DND-41 (cell line): ENCODE measurements at regions not wholly inside any gene's neighbourhood (a gene's known extent, or its start where the extent isn't known, plus 50 kb on each side); places are given as distances from the start of the nearest gene placed in this dataset.

Experiments used
- CTCF ChIP-seq: IDR thresholded peaks from 2 replicates; pipeline ENCODE4 v1.5.1; 2012; ENCODE audit warnings: borderline replicate concordance, low read length, moderate library complexity, mild to moderate bottlenecking; ENCODE audit not compliant: poor library complexity, severe bottlenecking; ENCODE audit errors: extremely low read depth
- EZH2 ChIP-seq: IDR thresholded peaks from 3 replicates; pipeline ENCODE4 v1.6.1; 2012; ENCODE audit warnings: borderline replicate concordance, low read depth, mild to moderate bottlenecking, moderate library complexity, low read length, inconsistent platforms; ENCODE audit not compliant: severe bottlenecking

DNA sequence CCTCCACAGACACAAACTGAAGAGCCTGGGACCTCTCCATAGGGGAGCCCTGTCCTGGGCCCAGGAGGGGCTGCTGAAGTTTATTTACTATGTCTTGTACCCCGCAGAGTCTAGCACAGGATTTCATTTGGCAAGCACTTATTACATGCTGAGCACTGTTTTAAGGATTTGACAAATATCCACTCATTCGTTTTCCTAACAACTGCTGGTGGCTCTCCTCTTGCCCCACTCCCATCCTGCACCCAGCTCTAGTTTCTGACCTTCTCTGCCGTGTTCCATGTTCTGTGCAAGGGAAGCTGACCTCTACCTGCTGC is 127.0 kb upstream of the MAFB start:
- no peak for TF ChIP-seq CTCF
- TF ChIP-seq EZH2, result no peak
